Left lung (tissue), 4 donors: ENCODE measurements at regions not wholly inside any gene's neighbourhood (a gene's known extent, or its start where the extent isn't known, plus 50 kb on each side); places are given as distances from the start of the nearest gene placed in this dataset.
A peak's percentile ranks its signal among the peaks of the same experiment; 100 is the strongest.

Experiments
- ATAC-seq: fragments of 200-7000 bp; cut with Tn5 transposase; one replicate; pipeline ENCODE4 v1.9.1; 2020; ENCODE audit warnings: moderate library complexity
- DNase-seq, 4 donors: peaks; one replicate each; pipeline ENCODE4 v3.0.0-alpha.2; 2013 to 2020
- H3K27ac ChIP-seq, 2 donors: fragments of 200-600 bp; sonication (generic) in 1 of 2; one replicate each; pipeline versions ENCODE4 v1.5.0 to v1.8.0; 2020 to 2021
- H3K27me3 ChIP-seq, 2 donors: fragments of 200-600 bp; sonication (generic) in 1 of 2; one replicate each; pipeline versions ENCODE4 v1.5.0 to v1.8.0; 2020 to 2021
- H3K36me3 ChIP-seq, 2 donors: fragments of 200-600 bp; sonication (generic) in 1 of 2; one replicate each; pipeline versions ENCODE4 v1.5.0 to v1.8.0; 2020 to 2021
- H3K4me1 ChIP-seq, 2 donors: fragments of 200-600 bp; one replicate each; pipeline ENCODE4 v1.8.0; 2021
- H3K4me3 ChIP-seq, 2 donors: fragments of 200-600 bp; sonication (generic) in 1 of 2; one replicate each; pipeline versions ENCODE4 v1.5.0 to v1.8.0; 2020 to 2021; ENCODE audit warnings: mild to moderate bottlenecking in 1 of 2
- H3K9me3 ChIP-seq, 2 donors: fragments of 200-600 bp; sonication (generic) in 1 of 2; one replicate each; pipeline versions ENCODE4 v1.5.0 to v1.8.0; 2020 to 2021
- intact Hi-C, 2 donors: fragments of 100-400 bp; cut with DNase I; formaldehyde crosslinking; loops; one replicate each; pipeline versions ENCODE4 v1.11.2 to v1.14.2; 2022
- TF ChIP-seq, protein P1 (sequence below), 2 donors: fragments of 200-600 bp; sonication (generic) in 1 of 2; IDR thresholded peaks; one replicate each; pipeline versions ENCODE4 v1.5.0 to v1.8.0; 2021; ENCODE audit warnings: antibody characterized with exemption in 2 of 2
- donor health status: DM: no; HTN: yes; CAD: no.
- donor health status: DM: no; HTN: no; CAD: no.

DNA sequence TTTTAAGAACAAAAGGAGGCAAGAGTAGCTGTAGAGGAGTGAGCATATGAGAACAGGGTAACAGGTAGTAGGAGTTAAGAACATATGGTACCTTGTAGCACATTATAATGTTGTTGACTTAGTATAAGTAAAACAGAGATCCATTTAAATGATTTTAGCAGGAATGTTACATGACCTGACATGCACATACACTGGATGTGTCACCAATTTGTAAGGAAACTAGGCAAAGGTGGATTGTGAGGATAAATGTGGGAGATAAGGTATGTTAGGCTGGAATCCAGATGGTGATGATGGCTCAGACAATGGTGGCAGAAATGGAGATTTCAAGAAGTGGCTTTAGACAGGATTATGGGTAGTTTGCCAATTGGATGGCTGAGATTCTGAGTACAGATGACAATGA, 443.1 kb upstream of the DAB2 start:
- Histone ChIP-seq H3K27me3 (no peaks in the 10 kb centered on the region), H3K4me1 (no peaks in the 10 kb centered on the region), H3K9me3 (peaks cover 0 to 16% of the 10 kb centered on the region in 2 donors), H3K36me3 (no peaks in the 10 kb centered on the region), H3K27ac (no peak overlapping the region), H3K4me3 (no peak overlapping the region)
- DNase-seq (no peak), ATAC-seq (no peak)
- TF ChIP-seq, protein P1, sequence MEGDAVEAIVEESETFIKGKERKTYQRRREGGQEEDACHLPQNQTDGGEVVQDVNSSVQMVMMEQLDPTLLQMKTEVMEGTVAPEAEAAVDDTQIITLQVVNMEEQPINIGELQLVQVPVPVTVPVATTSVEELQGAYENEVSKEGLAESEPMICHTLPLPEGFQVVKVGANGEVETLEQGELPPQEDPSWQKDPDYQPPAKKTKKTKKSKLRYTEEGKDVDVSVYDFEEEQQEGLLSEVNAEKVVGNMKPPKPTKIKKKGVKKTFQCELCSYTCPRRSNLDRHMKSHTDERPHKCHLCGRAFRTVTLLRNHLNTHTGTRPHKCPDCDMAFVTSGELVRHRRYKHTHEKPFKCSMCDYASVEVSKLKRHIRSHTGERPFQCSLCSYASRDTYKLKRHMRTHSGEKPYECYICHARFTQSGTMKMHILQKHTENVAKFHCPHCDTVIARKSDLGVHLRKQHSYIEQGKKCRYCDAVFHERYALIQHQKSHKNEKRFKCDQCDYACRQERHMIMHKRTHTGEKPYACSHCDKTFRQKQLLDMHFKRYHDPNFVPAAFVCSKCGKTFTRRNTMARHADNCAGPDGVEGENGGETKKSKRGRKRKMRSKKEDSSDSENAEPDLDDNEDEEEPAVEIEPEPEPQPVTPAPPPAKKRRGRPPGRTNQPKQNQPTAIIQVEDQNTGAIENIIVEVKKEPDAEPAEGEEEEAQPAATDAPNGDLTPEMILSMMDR (IDR thresholded peaks at IDR 0.05): no peak
- intact Hi-C loops: no loop called here

DNA sequence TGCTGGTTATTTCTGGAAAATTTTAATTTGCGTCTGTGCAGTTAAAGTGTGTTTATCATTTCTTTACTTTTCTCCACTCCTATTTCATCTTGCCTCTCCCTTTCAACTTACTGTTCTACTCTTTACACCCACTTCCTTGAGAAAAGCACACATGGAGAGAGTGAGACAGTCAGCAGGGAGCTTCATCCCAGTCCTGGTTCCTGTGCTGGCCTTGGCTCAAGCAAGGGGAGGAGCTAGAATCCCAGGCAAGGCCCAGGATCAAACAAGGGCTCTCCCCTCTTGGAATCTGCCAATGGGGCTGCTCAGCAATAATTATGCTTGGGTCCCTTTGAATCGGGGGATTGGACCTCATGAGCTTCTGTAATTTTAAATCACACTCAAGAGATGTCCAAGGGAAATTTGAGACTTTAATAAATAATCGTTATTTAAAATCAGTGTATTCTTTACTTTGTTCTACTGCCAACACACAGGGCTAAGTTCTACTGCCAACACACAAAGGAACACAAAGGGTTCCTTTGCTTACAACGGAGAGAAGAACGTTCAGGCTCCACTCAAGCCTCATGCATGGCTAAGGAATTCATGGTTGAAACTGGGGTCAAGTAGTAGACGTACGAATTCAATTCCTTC, 439.3 kb upstream of the DAB2 start:
- TF ChIP-seq, protein P1 (IDR thresholded peaks at IDR 0.05): no peak
- Histone ChIP-seq H3K9me3 (no peaks in the 10 kb centered on the region), H3K27ac (no peak overlapping the region), H3K27me3 (no peaks in the 10 kb centered on the region), H3K36me3 (no peaks in the 10 kb centered on the region), H3K4me3 (no peak overlapping the region), H3K4me1 (no peaks in the 10 kb centered on the region)
- intact Hi-C loops: no loop called here
- ATAC-seq (peak; percentile 26), DNase-seq (no peak)

DNA sequence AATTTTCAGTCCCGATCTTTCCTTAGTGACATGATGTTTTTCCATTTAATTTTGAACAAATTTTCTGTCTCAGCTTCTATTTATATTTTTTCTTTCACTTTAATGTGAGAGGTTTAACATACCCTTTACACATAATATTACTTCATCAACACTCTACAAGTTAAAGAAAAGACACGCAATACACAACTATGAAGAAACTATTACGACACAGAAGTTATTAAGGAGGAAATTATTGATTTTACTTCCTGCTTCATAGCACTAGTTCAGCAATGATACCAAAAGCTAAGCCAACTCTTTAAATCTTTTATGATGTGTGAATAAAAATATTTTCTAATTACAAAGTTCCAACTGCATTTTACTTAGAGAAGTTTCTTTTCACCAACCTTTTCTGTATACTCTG, 432.3 kb upstream of the DAB2 start:
- H3K27me3 ChIP-seq: no peaks in the 10 kb centered on the region
- ATAC-seq (no peak), DNase-seq (no peak)
- no peak overlapping the region for H3K27ac ChIP-seq
- H3K4me1 ChIP-seq: no peaks in the 10 kb centered on the region
- H3K4me3 ChIP-seq: no peak overlapping the region
- no peaks in the 10 kb centered on the region for H3K9me3 ChIP-seq
- no peaks in the 10 kb centered on the region for H3K36me3 ChIP-seq
- intact Hi-C loops: no loop called here
- TF ChIP-seq, protein P1 (IDR thresholded peaks at IDR 0.05): no peak

DNA sequence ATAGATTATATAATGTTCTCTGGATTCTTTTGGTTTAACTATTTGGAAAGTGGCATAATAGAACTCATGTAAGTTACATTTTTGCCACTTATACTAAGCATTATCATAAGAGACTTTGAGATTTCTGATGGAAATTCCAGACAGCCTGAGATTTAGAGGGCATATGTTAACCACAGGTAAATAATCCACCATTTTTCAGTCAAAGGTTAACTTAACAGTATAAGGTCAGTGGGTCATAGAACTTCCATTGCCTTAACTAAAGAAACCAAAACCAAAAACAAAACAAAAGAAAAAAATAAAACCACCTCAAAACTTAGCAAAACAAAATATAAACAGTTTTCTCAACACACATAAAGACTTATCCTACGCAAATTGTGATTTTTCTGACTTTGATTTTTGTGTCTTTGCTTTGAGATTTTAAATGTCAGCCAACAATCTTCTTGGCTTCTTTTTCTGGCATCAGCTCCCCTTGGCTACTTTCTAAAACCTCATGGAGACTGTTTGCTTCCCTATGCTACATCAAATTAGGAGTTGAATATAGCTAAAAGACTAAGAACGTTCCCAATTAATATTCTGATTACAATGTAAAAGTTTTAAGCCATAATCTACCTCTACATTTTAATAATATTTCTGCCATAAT, 430.1 kb upstream of the DAB2 start:
- H3K27ac ChIP-seq: no peak overlapping the region
- DNase-seq: no peak
- TF ChIP-seq, protein P1 (IDR thresholded peaks at IDR 0.05): no peak
- intact Hi-C loops: no loop called here
- H3K36me3 ChIP-seq: no peaks in the 10 kb centered on the region
- H3K4me3 ChIP-seq: no peak overlapping the region
- no peaks in the 10 kb centered on the region for H3K9me3 ChIP-seq
- ATAC-seq: no peak
- no peaks in the 10 kb centered on the region for H3K27me3 ChIP-seq
- H3K4me1 ChIP-seq: no peaks in the 10 kb centered on the region

DNA sequence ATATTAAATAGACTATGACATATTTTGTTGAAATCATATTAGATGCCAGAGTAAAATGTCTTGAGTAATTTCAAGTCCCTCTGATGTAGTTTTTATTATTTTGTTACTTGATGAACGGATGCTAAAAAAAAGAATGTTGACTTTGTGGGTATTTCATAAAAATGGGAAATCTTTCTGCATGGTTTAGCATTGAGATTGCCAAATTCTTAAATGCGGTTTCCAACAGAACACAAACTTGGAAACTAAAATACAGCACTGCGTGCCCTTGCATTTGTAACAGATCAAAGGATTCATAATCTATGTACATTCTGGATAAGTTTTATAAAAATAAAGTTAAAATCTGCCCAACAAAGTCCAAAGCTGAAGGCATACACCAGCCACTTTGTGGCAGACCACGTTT, 425.5 kb upstream of the DAB2 start:
- H3K4me3 ChIP-seq: no peak overlapping the region
- TF ChIP-seq, protein P1 (IDR thresholded peaks at IDR 0.05): no peak
- H3K27me3 ChIP-seq: no peaks in the 10 kb centered on the region
- H3K9me3 ChIP-seq: no peaks in the 10 kb centered on the region
- H3K4me1 ChIP-seq: no peaks in the 10 kb centered on the region
- H3K27ac ChIP-seq: no peak overlapping the region
- DNase-seq (no peak), ATAC-seq (no peak)
- intact Hi-C loops: no loop called here
- no peaks in the 10 kb centered on the region for H3K36me3 ChIP-seq
